Amniotic stem cell (primary cell): ENCODE measurements at regions not wholly inside any gene's neighbourhood (a gene's known extent, or its start where the extent isn't known, plus 50 kb on each side); places are given as distances from the start of the nearest gene placed in this dataset.
"Not testable (repeated sequence)": the region's sequence is repeated elsewhere in the genome, so short reads cannot be mapped to it uniquely, and the experiment has no call there.

Experiments used
- DNase-seq: peaks from one replicate; lab custom pipeline; 2025; lab: John Stamatoyannopoulos, UW

DNA sequence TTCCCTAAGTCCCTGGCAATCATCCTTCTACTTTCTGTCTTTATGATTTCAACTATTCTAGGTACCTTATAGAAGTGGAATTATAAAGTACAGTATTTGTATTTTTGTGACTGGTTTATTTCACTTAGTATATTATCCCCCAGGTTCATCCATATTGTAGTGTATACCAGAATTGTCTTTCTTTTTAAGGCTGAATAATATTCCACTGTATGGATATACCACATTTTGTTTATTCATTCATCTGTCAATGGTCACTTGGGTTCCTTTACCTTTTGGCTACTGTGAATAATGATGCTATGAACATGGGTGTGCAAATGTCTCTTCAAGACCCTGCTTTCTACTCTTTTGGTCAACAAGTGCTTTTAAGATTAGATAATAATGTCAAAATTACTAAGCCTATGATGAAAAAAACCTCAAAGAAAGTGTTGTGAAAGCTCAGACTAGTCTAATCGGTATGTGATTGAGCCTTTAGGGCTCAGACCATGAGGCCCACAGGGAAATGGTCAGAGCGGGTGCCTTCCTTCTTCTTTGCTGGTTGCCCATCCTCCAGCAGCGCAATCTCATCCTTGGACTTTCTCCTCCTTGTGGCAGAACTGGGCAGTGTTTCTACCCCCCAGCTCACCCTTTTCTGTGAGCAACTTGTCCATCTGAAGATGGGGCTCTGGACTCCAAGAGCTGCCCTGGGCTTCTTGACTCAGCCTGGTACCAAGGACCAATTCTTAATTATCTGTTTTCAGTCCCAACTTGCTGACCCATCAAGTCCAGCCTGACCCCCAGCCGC lies 105.4 kb downstream of the TTC8 start:
- DNase-seq = no peak

DNA sequence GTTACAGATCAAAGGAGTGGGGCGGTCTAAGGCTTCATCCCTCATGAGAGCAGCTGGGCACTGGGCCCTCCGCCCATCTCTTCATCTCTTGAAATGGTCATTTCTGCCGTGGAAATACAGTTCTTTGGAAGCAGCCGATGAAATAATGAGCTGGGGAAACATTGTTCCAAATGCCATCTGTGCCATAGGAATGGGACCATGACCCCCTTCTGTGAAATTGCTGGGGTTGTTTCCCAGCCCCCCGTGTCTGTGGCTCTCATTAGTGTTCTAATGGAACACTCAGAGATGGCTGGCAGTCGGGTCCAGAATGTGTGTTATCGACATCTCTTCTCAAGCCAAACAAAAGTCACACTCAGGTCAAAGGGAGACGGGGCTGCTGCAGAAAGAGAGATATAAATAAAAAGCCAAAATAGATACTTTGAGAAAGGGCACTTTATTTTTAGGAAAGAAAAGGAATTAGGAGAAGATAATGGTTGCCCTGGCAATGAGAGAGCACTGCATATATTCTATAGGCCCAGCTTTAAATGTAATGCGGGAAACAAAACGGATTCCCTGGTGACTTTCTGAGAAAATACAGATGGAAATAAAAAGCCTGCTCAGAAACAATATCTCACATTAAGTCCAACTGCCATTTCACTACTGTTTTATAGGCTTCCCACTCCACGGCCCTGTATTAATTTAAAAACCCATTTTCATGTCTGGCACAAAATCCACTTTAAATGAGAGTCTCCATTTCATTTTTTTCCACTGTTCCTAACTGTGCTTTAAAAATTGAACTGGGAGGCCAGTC lies 107.1 kb downstream of the TTC8 start:
- no peak for DNase-seq

DNA sequence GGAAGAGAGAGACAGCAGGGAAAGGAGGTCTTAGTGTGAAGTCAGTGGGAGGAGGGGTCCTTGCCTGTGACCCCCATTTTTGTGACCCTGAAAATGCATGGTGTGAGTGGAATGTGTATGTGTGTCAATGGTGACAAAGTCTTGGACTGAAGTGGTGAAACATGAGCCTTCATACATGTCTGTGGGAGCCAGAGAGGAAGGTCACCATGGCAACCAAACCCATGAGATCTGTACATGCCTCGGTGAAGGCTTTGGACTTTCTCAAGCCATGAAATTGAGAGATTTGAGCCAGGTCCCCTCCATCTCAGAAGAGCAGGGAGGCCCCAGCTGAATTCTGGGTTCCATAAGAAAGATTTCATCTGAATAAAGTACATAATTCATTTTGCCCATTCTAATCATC lies 108.7 kb downstream of the TTC8 start:
- no peak for DNase-seq

DNA sequence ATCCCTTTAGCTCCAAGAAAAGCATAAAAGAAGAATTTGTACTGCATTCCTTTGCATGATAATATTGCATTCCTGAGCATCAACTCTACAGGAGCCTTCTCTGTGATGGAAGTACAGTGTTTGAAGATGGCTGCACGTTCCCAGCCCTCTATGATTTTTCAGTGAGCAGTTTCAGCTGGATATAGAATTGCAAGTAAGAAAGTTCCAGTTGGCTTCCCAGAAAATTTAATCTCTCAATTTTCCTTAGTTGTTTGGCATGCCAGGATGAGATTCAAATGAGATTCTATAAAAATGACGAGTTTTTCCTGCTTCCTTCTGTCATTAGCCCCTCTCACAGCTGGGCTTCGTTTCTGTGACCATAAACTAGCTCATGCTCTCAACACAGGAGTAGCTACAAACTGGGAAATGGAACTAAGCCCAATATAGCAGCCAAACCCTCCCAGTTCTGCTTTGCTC lies 109.9 kb downstream of the TTC8 start:
- DNase-seq = no peak

DNA sequence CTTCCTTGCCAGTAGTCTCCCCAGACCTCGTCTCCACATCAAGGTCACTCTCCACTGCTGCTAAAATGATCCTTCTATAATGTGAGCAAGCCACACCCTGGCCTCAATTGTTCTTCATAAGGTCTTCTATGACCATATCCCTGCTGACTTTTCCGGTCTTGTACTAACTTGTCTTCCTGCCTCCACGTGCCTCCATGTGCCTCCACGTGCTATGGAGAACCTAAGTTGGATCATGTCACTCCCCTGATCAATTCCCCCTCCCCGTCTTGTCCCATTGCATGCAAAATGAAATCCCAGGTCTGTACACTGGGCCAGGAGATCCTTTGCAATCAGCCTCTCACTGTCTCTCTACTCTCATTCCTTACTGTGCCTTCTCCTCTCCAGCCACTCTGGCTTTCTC lies 110.6 kb downstream of the TTC8 start:
- no peak for DNase-seq

DNA sequence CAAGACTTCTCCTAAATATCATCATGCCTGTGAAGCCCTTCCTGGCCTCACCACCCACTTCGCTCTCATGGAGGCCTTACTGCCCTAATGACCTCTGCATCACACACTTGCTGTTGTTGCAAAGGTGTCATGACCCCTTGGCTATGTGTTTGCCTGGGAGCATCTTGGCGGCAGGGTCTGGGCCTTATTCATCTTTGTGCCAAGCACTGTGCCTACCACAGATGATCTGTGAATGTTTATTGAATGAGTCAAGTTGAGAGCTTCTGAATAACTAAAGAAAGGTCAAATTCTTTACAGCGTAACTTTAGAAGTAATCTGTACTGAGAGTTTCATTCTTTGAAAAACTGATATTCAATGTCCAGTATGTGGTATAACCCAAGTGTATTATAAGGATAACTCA lies 113.3 kb downstream of the TTC8 start:
- DNase-seq = no peak

DNA sequence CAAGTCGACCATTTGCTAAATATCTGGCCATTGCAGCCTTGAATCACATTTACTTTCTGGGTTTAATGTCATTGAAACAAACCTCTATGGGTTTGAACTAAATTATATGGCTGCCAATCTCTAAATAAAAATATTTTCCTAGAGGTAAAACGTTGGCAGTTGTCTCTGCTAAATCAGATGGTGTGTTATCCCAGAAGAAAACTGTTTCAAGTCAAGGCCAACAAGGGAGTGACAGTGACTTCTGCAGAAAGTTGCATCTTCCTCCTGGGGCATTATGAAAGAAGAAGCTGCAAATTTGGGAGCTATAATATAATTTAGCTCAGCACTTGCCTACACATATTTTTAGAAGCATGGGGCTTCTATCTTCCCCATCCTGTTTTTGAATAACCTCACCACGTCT lies 116.2 kb downstream of the TTC8 start:
- no peak for DNase-seq

DNA sequence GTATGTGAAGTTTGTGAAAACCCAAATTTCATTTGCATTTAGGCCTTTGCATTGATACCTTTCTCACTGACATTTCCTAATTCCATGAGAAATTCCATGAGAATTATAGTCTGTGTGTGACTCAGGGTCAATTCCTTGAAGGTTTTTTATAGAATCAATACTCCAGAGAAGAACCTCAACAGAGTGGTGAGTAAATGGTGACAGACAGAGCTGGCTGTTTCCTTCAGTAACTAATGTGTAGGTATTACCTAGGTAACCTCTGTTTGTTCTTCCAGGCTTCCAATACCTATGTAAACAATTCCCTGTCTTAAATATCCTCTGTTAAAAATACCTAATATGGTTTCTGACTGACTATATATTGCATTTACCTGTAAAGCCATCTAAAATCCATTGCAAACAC lies 117.0 kb downstream of the TTC8 start:
- DNase-seq = no peak

DNA sequence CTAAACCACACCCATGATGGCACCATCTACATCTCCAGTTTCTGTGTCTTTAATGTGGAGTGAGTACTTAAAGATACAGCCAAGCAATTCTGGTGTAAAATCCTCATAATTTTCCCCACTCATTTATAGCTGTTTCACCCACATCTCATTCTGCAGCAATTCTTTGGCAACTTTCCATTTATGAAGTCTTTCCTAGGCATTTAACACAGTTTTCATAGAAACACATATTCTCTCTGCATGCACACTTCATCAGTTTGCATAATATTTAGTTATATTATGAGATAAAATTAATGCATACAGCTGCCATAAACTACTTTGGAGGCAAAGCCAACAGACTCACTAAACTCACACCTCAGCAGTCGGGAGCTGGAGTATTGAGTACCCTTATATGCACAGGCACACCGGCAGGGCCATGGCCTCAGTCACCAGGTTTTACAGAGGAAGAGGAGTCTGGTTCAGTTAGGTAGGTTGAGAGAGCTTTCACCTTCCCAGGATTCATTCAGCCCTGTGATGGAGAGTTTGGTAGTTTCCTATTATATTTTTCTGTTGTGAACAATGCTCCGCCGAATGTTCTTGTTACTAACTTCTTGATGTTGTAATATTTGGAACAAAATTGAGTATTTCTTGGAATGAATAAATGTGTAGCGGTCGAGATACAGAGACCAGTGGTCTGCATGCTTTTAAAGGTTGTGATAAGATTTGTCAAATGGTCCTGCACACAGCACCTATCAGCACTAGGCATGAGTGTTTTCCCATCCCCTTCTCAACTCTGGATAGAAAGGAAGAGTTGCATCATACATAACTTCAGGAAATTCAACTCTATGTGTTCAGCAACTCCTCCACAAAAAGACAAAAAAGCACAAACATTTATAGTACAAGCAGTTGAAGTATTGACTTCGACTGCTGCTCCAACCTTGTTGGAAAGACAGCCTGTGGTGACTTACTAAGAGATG lies 123.5 kb downstream of the TTC8 start:
- no peak for DNase-seq

DNA sequence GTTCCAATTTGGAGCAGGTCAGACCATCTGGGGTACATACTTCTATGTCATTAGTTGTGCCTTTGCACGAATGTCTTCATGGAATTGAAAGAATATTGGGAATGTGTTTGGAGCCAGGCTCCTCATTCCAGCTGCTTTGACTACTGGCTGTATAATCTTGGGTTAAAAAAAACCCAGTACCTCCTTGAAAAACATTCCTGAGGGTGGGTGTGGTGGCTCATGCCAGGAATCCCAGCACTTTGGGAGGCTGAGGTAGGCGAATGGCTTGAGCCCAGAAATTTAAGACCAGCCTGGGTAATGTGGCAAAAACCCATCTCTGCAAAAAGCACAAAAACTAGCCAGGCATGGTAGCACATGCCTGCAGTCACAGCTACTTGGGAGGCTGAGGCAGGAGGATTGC lies 125.6 kb downstream of the TTC8 start:
- DNase-seq = no peak

DNA sequence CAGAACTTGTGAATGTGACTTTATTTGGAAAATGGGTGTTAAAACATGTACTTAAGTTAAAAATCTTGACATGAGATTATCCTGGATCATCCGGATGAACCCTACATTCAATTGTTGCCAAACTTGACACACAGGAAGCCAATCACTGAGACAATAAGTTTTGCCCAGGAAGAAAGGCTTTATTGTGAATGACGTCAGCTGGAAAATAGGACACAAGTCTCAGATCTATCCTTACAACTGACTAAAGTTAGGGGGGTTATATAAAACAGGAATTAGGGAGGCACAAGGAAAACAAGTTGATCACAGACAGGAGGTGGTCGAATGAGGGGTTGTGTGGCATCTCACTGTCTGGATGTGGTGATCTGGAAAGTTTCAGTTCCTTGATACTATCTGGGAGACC lies 126.9 kb downstream of the TTC8 start:
- DNase-seq = no peak

DNA sequence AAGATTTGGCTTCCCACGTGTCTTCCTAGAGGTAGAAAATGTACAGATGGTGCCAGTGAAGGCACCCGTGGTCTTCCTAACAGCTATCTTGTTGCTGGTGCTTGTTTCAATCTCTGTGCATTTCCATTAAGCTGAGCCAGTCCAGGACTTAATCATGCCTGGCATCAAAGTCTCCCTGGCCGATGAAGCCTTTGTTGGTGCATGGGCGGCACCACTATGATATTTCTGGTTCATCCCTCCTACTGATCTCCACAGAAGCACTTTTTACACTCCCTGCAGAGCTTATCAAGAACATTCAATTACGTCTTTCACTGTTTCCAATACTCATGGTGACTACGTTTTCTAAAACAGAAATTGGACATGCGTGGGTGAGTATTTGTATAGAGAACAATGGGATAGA lies 128.4 kb downstream of the TTC8 start:
- DNase-seq = no peak

DNA sequence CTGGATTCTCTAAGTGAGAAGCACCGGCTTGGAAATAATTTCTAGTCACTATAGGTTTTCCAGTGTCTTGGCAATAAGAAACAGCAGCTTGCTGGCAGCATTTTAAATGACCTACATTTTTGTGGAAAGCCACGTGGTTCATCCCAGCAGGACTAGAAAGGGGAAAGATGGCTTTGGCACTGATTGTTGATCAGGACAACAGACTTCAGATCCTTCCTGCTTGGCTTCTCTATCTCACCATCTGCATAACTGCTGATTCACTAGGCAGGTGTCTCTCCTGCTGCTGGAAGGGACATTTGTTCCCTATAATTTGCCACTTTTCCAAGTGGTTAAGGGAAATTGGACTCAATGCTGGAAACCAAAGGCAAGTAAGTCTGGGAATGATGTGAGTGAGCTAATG lies 131.0 kb downstream of the TTC8 start:
- DNase-seq = no peak

DNA sequence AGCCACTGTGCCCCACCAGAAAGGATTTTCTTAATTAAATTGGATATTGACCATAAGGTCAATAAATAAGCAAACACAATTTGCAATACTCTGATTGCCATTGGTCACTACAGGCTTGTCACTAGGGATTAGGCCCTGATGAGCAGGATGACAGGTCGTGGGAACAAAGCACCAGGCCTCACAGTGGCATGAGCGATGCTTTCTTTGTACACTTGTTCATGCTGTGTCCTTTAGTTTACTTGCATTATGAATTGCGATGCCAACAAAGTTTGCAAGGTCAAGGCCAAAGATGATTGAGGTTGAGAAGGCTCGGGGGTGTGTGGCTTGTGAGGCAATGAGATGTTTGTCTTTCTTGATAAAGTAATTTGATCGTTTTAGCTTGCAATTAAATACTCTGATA lies 136.0 kb downstream of the TTC8 start:
- no peak for DNase-seq

DNA sequence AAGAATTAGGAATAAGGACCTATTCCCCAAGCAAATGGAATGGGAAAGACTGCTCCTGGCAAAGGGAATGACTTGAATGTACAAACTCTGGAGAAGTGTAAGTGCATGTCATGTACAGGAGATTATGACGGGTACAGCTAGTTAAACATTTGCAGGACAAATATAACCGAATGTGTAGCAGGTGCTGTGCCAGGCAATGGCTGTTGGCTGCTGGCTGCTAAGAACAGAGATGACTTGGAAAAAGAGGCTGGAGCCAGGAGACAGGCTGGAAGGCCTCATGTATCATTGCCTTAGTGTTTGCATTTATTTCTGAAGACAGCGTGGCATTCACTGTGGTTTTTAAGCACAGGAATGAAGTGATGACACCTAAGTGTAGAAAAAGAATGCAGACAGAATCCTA lies 136.8 kb downstream of the TTC8 start:
- DNase-seq = no peak

DNA sequence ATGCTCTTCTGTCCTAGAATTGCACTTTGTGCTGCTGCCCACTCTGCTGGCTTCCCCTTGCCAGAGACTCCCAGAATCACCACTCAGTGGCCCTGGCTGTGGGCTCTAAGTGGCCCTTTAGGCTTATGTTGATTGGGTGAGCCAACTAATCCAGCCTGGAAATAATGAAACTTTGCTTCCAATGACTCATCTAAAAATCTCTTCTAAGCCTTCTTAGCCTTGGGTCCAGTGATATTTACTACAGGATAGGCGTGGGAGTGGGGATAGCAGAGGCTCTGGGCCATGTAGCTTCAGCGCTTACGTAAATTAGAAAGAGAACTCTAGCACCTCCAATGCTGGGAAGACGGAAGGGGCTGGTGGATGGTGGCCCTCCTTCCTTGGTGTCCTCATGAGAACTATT lies 137.9 kb downstream of the TTC8 start:
- no peak for DNase-seq

DNA sequence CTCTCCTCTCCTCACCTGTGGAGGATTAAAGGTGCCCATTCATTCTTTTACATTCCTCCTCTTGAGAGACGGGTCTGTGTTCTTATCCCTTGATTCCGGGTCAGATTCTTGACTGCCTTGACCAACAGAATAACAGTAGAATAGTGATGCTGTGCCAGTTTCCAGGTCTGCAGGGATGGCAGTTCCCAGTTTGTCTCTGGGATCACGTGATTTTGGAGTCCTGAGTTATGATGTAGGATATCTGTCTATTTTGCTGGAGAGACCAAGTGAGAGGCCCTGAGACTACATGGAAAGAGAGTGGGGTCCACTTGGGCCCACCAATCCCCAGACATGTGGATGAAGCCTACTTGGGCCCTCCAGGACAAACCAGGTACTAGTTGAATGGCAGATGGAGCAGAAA lies 142.8 kb downstream of the TTC8 start:
- no peak for DNase-seq

DNA sequence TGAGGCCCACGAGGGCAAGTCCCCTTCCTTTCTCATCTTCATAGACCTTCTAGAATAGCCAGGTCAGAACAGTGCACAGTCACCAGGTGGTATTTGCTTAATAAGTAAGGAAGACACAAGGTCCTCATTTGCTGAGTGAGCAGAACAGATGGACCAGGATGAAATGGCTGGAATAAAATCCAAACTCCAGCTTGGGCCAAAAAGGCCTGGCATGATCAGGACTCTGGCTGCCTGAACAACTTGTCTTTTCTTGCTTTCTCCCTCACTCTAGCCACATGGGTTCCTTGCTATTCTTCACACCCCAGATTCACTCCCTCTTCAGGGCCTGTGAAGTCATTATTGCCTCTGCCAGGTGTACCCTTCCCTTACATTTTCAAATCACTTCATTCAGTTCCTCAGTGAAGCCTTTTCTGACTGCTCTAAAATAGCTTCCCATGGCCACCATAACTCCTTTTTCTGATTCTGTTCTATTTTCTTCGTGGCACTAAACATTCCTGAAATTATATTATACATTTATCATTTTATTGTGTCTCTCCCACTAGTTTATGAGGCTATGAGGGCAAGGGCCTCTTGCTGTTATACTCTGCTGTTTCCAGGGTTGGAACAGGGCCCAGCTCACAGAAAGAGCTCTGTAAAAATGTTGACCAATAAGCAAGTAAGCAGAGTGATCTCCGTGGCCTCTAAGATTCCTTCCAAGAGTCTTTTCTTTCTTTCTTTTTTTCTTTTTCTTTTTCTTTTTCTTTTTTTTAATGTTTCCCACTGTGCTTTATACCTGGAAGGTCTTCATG lies 150.8 kb downstream of the TTC8 start:
- DNase-seq = no peak

DNA sequence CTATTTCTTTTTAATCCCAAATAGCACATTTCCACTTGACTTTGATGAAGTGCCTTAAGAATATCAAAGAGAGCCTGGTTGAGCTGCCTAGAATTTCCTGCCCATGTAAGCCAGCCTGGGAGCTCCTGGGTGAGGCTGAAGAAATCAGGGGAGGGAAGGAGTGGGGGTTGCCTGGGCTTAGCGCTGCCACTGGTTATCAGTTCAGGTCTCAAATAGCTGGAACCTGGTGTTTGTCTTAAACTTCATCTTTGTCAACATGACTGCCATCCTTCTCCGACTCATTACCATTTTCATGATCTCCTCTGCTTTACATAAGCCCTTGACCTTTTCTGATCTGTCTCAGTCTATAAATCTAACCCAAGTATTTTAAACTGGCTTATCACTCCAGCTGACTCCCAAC lies 151.5 kb downstream of the TTC8 start:
- no peak for DNase-seq

DNA sequence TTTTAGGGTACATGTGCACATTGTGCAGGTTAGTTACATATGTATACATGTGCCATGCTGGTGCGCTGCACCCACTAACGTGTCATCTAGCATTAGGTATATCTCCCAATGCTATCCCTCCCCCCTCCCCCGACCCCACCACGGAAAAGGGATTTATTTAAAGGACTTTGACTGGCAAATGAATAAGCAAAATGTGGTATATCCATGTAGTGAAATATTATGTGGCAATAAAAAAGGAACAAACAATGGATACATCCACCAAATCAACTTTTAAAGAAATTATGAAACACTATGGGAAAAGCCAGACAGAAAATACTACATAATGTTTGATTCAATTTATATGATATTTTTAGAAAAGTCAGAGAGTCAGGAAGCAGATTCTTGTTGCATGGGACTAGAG lies 156.5 kb downstream of the TTC8 start:
- DNase-seq = not testable (repeated sequence)

DNA sequence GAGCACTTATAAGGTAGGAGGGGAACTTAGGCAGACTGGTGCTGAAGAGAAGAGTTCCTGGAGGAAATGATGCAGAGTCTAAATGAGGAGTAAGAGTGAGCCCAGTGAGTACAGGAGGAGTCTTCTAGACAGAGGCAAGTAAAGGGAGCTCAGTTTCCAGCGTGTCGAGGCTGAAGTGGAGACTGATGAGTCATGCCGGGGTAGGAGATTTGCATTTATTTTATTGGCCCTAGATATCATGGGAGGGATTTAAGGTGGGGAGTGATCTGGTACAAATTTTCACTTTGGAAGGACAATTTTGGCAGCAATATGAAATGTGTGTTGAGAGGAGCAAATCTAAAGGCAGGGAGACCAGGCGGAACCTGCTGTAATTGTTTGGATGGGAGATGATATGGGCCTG lies 157.5 kb downstream of the TTC8 start:
- DNase-seq = no peak

DNA sequence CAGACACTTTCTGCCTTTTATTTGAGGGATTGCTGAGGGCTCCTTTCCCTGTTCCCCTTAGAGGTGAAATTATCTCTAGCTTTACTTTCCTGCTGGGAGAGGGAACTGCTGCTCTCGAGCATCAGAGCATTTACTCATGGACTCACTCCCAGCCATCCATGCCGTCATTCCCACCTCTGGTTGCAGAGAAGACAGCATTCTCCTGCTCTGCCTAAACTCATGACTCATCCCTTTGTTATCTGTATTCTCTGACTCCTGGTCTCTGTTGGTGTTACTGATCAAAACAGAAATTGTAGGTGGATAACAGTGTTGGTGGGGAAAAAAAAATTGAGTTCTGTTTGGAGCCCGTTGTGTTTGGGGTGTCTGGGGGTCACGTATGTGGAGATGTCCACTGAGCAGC lies 159.3 kb downstream of the TTC8 start:
- peak; percentile 67 for DNase-seq
